AG09309 (cell line): ENCODE measurements at regions not wholly inside any gene's neighbourhood (a gene's known extent, or its start where the extent isn't known, plus 50 kb on each side); places are given as distances from the start of the nearest gene placed in this dataset.
"Not testable (repeated sequence)": the region's sequence is repeated elsewhere in the genome, so short reads cannot be mapped to it uniquely, and the experiment has no call there.

Source experiments
- DNase-seq: peaks from one replicate; pipeline ENCODE4 v3.0.0-alpha.2; 2010; ENCODE audit warnings: low read depth
- H3K4me3 ChIP-seq: 2 replicates; pipeline ENCODE4 v1.5.1; 2011; ENCODE audit warnings: mild to moderate bottlenecking, low read depth, low read length, moderate library complexity; ENCODE audit not compliant: control insufficient read depth
- TF ChIP-seq, protein P1 (sequence below): IDR thresholded peaks from 2 replicates; pipeline ENCODE4 v1.5.1; 2011; ENCODE audit warnings: mild to moderate bottlenecking, low read depth, low read length, inconsistent platforms; ENCODE audit not compliant: insufficient read depth, control insufficient read depth; ENCODE audit errors: missing control alignments

DNA sequence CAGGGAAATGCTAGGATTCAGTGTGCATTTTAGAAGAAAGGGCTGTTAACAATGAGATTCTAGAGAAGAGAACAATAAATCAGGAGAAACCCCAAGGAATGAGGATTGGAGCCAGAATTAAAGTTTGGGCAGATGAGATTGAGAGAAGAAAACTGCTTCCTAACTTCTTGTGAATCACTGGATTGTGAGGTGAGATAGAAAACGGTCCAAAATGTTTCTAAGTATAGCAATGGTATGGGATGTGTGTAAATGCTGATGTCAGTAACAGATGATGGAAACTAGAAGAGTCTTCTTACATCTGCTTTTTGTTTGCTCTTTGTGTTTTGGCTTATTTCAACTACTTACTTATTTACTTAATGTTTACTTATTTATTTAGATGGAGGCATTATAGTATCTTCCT, 123.0 kb downstream of the KCNJ2 start:
- no peak overlapping the region for H3K4me3 ChIP-seq
- TF ChIP-seq, protein P1, sequence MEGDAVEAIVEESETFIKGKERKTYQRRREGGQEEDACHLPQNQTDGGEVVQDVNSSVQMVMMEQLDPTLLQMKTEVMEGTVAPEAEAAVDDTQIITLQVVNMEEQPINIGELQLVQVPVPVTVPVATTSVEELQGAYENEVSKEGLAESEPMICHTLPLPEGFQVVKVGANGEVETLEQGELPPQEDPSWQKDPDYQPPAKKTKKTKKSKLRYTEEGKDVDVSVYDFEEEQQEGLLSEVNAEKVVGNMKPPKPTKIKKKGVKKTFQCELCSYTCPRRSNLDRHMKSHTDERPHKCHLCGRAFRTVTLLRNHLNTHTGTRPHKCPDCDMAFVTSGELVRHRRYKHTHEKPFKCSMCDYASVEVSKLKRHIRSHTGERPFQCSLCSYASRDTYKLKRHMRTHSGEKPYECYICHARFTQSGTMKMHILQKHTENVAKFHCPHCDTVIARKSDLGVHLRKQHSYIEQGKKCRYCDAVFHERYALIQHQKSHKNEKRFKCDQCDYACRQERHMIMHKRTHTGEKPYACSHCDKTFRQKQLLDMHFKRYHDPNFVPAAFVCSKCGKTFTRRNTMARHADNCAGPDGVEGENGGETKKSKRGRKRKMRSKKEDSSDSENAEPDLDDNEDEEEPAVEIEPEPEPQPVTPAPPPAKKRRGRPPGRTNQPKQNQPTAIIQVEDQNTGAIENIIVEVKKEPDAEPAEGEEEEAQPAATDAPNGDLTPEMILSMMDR: no peak
- DNase-seq: no peak

DNA sequence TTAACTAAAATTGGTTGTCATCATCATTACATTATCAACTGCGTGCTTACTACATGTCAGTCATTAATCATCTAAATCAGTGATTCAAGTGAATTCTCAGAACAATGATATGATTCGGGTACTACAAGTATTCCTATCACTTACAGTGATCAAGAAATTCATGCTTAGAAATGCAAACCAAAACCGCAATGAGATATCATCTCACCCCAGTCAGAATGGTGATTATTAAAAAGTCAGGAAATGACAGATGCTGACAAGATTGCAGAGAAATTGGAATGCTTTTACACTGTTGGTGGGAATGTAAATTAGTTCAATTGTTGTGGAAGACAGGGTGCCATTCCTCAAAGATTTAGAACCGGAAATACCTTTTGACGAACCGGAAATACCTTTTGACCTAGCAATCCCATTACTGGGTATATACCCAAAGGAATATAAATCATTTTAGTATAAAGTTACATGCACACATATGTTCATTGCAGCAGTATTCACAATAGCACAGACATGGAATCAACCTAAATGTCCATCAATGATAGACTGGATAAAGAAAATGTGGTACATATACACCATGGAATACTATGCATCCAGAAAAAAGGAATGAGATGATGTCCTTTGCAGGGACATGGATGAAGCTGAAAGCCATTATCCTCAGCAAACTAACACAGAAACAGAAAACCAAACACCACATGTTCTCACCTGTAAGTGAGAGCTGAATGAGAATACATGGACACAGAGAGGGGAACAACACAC, 124.4 kb downstream of the KCNJ2 start:
- DNase-seq, H3K4me3 ChIP-seq: not testable (repeated sequence)

DNA sequence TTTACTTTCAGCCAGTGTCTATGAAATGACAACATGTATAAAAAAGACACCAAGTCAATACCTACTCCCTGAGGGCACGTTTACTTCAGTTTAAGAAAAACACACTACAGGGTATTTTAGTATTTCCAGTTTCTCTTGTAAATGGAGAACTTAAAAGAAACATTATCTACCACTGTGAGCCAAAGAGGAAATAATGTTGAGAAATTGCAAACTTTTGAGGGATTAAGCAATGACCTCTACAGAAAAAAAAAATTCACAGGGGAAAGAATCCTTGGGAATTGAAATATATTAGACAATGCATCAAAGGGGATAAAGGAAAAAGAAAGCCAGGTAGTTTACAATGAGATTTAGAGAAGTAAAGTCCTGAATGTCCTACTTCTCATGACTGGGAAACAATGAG, 126.0 kb downstream of the KCNJ2 start:
- DNase-seq: no peak
- TF ChIP-seq, protein P1: no peak
- no peak overlapping the region for H3K4me3 ChIP-seq

DNA sequence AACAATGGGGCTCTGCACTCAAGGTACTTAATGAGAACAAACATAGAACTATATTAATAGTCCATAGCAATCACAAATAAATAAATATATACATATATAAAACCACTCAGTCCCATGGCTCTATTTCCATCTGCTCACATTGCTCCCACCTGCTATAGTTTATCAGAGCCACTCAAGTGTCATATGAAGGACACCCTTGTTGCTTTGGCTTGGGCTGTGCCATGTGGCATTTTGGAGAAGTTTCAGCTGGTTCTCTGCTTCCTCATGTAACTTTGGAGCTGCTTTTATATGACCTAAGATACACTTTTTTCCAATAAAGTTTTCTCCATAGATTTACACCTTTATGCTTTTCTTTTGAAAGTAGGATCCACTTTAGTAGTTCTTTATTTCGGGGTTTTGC, 126.4 kb downstream of the KCNJ2 start:
- no peak overlapping the region for H3K4me3 ChIP-seq
- TF ChIP-seq, protein P1: no peak
- no peak for DNase-seq

DNA sequence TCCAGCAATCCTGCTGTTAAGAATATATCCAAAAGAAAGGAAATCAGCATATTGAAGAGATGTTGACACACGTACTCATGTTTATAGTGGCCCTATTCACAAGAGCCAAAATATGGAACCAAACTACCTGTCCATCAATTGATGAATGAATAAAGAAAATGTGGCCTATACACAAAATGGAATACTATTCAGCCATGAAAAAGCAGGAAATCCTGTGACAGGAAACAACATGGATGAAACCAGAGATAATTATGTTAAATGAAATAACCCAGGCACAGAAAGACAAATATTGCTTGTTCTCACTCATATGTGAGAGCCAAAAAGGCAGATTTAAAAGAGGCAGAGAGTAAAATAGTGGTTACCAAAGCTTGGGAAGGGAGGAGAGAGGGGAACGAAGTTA, 127.1 kb downstream of the KCNJ2 start:
- DNase-seq: no peak
- H3K4me3 ChIP-seq: no peak overlapping the region
- TF ChIP-seq, protein P1: no peak

DNA sequence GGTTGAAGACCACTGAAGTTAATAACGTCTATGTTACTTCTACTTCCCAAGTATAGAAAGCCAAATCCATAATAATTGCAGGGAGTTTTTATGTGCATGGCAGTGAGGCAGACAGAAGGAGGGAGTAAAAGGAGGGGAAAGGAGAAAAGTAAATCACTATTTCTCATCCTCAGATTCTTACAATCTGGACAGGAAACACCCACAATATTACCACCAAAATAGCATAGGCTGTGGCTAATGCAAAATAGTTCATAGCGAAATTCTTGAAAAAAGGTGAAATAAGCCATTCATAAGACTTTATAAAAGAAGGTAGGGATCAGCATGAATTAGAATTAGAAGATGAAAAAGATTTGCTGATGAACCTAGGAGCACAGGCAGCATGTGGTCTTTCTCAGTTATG, 128.1 kb downstream of the KCNJ2 start:
- no peak overlapping the region for H3K4me3 ChIP-seq
- TF ChIP-seq, protein P1: no peak
- DNase-seq: no peak

DNA sequence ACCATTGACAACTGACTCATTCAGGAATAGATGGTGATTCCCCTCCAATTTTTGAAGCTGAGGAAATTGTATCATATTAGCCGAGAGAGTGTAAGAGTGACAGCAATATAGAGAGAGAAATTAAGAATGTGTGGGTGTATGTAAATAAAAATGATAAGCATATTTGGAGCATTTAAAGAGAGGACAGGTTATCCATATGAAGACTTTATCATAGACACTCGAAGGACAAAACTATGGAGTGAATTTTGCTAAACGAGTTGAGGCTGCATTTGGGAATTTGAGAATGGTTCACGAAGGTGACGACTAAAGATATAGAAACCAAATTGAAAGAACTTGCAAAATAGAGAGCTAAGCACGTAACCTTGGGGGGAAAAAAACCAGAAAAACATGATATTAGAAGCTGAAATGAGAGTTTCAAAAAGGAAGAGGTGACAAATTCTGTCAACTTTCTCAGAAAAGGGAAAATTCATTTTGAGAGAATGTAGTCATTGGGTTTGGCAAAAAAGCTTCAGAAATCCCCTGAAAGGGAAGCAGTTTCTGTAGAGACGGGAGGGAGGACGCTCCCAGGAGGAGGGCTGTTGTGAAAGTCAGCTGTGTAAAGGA, 129.7 kb downstream of the KCNJ2 start:
- TF ChIP-seq, protein P1: no peak
- H3K4me3 ChIP-seq: no peak overlapping the region
- DNase-seq: no peak
